Left ventricle myocardium inferior (tissue), 1 donor: ENCODE measurements at regions not wholly inside any gene's neighbourhood (a gene's known extent, or its start where the extent isn't known, plus 50 kb on each side); places are given as distances from the start of the nearest gene placed in this dataset.

Source experiments
- DNase-seq: peaks from one replicate; pipeline ENCODE4 v3.0.0-alpha.2; 2020
- H3K27ac ChIP-seq: fragments of 200-600 bp; replicated peaks from 2 replicates; pipeline ENCODE4 v1.8.0; 2021
- H3K27me3 ChIP-seq: fragments of 200-600 bp; 2 replicates; pipeline ENCODE4 v1.8.0; 2021; ENCODE audit warnings: low read depth
- H3K36me3 ChIP-seq: fragments of 200-600 bp; 2 replicates; pipeline ENCODE4 v1.8.0; 2021
- H3K4me1 ChIP-seq: fragments of 200-600 bp; 2 replicates; pipeline ENCODE4 v1.8.0; 2021
- H3K4me3 ChIP-seq: fragments of 200-600 bp; 2 replicates; pipeline ENCODE4 v1.8.0; 2021; ENCODE audit warnings: mild to moderate bottlenecking, moderate library complexity
- H3K9me3 ChIP-seq: fragments of 200-600 bp; replicated peaks from 2 replicates; pipeline ENCODE4 v1.8.0; 2021
- CTCF ChIP-seq: fragments of 200-600 bp; IDR thresholded peaks from 2 replicates; pipeline ENCODE4 v1.8.0; 2021; ENCODE audit warnings: antibody characterized with exemption, mild to moderate bottlenecking, borderline replicate concordance
- intact Hi-C: fragments of 100-400 bp; cut with micrococcal nuclease; formaldehyde crosslinking; loops from one replicate; pipeline ENCODE4 v1.11.0; 2022
- donor health status: DM: no; HTN: yes; CAD: no; lungs with severe emphysema.

- no peaks in the 10 kb centered on the region for H3K9me3 ChIP-seq
- no peaks in the 10 kb centered on the region for H3K4me1 ChIP-seq
- no peak overlapping the region for H3K4me3 ChIP-seq
- H3K36me3 ChIP-seq = no peaks in the 10 kb centered on the region
- no peak for DNase-seq
- no peaks in the 10 kb centered on the region for H3K27me3 ChIP-seq
- no peak for TF ChIP-seq CTCF
- H3K27ac ChIP-seq = no peak overlapping the region
- intact Hi-C loops = no loop called here
Observed at GRCh38 chr5:82815871-82816270, 261.3 kb downstream of the TMEM167A start.

- intact Hi-C loops = no loop called here
- Histone ChIP-seq H3K9me3 (no peaks in the 10 kb centered on the region), H3K27me3 (no peaks in the 10 kb centered on the region), H3K36me3 (no peaks in the 10 kb centered on the region), H3K4me3 (no peak overlapping the region), H3K4me1 (no peaks in the 10 kb centered on the region), H3K27ac (no peak overlapping the region)
- no peak for DNase-seq
- no peak for TF ChIP-seq CTCF
Observed at GRCh38 chr5:82813861-82814260, 263.3 kb downstream of the TMEM167A start.

- no peak for DNase-seq
- intact Hi-C loops = no loop called here
Observed at GRCh38 chr5:82812575-82812974, 264.6 kb downstream of the TMEM167A start.

GRCh38 chr5:82811490-82811889 lies 265.7 kb downstream of the TMEM167A start:
- Histone ChIP-seq H3K4me3 (no peak overlapping the region), H3K4me1 (no peaks in the 10 kb centered on the region), H3K9me3 (no peaks in the 10 kb centered on the region), H3K27me3 (no peaks in the 10 kb centered on the region), H3K27ac (no peak overlapping the region), H3K36me3 (no peaks in the 10 kb centered on the region)
- intact Hi-C loops = no loop called here
- DNase-seq = no peak
- TF ChIP-seq CTCF = no peak

More at GRCh38 chr5:82812575-82812974, 264.6 kb downstream of the TMEM167A start:
- TF ChIP-seq CTCF = no peak
- H3K4me3 ChIP-seq = no peak overlapping the region
- no peaks in the 10 kb centered on the region for H3K4me1 ChIP-seq
- no peaks in the 10 kb centered on the region for H3K9me3 ChIP-seq
- no peak overlapping the region for H3K27ac ChIP-seq
- no peaks in the 10 kb centered on the region for H3K27me3 ChIP-seq
- no peaks in the 10 kb centered on the region for H3K36me3 ChIP-seq

DNA sequence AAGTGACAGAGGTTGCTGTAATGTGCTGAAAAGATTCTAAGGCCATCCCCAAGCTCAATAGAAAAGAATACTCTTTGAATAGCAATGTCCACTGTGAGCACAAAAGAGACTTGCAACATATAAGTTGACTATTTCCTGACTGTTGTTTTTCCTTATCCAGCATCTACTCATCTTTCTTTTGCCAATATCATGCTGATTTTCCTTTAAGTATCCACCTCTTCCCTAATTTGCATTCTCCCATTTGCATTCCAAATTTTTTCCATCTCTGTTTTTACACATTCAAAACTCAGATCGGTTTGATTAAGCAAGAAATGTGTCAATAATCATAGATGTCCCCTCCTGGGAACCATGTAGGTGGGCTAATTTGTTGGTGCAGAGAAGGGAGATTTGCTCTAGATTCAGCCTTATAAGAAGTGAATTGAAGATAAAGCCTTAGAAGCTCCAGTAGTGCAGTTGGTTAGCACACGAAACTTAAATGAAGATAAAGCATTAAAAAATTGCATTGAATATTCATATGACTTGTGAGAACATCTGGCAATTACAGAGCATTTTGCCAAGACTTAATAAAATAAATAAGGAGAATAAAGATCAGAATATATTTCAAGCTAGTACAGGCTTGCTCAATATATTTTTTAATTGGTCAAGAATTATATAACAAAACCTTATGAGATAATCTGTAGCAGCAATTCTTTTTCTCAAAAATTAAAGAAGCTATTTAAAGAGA lies 267.6 kb downstream of the TMEM167A start:
- H3K27me3 ChIP-seq = no peaks in the 10 kb centered on the region
- intact Hi-C loops = no loop called here
- H3K27ac ChIP-seq = no peak overlapping the region
- H3K4me1 ChIP-seq = no peaks in the 10 kb centered on the region
- no peak overlapping the region for H3K4me3 ChIP-seq
- TF ChIP-seq CTCF = no peak
- H3K9me3 ChIP-seq = no peaks in the 10 kb centered on the region
- DNase-seq = no peak
- no peaks in the 10 kb centered on the region for H3K36me3 ChIP-seq
